HUES6 (cell line): ENCODE measurements at regions not wholly inside any gene's neighbourhood (a gene's known extent, or its start where the extent isn't known, plus 50 kb on each side); places are given as distances from the start of the nearest gene placed in this dataset.

Experiments
- H3K27ac ChIP-seq: 2 replicates; pipeline ENCODE4 v1.7.0; 2013; ENCODE audit warnings: low read depth, mild to moderate bottlenecking, low read length, inconsistent platforms
- H3K27me3 ChIP-seq: 2 replicates; pipeline ENCODE4 v1.6.1; 2013; ENCODE audit warnings: low read length; ENCODE audit not compliant: control insufficient read depth, insufficient read depth
- H3K36me3 ChIP-seq: 2 replicates; pipeline ENCODE4 v1.6.1; 2013; ENCODE audit warnings: low read length; ENCODE audit not compliant: control insufficient read depth, insufficient read depth
- H3K4me1 ChIP-seq: 2 replicates; pipeline ENCODE4 v1.6.1; 2013; ENCODE audit warnings: low read length; ENCODE audit not compliant: control insufficient read depth, insufficient read depth
- H3K4me3 ChIP-seq: 2 replicates; pipeline ENCODE4 v1.5.1; 2013; ENCODE audit warnings: low read depth, low read length
- H3K9ac ChIP-seq: one replicate; pipeline ENCODE4 v1.6.1; 2013; ENCODE audit warnings: mild to moderate bottlenecking, low read length
- H3K9me3 ChIP-seq: 2 replicates; pipeline ENCODE4 v1.6.1; 2013; ENCODE audit warnings: low read depth, low read length; ENCODE audit not compliant: control insufficient read depth, insufficient read depth

GRCh38 chr3:107428051-107428858, 51.0 kb downstream of the CCDC54 start:
- peaks cover 24% of the 10 kb centered on the region for H3K27me3 ChIP-seq
- H3K27ac ChIP-seq = no peak overlapping the region
- no peak overlapping the region for H3K9ac ChIP-seq
- H3K4me1 ChIP-seq = peaks cover 4% of the 10 kb centered on the region; the same call in 1 of the 2 replicates
- no peak overlapping the region for H3K4me3 ChIP-seq
- no peaks in the 10 kb centered on the region for H3K36me3 ChIP-seq
- H3K9me3 ChIP-seq = no peaks in the 10 kb centered on the region

GRCh38 chr3:107429320-107430181, 52.3 kb downstream of the CCDC54 start:
- Histone ChIP-seq H3K9ac (peak overlapping the region; percentile 21), H3K9me3 (no peaks in the 10 kb centered on the region), H3K4me3 (peak overlapping the region; percentile 62), H3K4me1 (peaks cover 4% of the 10 kb centered on the region; the same call in 1 of the 2 replicates), H3K27ac (no peak overlapping the region), H3K27me3 (peaks cover 24% of the 10 kb centered on the region), H3K36me3 (no peaks in the 10 kb centered on the region)

DNA sequence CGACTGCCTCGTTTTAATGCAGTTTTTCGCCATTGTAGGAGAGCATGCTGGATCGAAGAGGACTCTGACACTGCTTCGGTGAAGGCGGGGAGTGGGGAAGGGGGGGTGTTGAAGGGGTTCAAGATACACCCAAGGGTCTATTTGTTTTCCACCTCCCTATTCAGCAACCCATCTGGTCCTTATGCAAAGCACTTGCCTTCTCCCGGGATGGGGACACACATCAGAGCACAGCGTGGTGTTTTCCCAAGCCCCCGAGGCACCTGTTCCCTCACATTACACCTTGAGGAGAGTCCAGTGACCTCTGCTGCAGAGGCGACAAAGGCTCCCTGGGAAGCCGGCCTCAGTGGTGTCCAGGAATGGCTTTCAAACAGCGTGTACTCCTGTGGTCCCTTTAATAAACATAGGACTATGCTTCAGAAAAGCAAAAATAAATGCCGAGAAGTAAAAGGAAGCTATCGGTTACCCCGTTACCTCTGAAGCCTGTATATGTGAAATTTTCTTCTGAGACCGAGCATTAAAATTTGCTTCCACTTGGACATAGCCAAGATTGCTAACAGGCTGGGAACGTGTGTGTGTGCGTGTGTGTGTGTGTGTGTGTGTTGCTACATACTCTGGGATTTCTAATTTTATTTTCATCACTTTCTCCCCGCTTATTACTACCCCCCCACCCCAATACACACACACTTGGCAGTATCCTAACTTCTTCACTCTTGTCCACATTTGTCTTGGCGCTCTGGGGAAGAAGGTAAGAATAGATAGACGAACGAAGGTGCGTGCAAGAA, 53.2 kb downstream of the CCDC54 start:
- peaks cover 24% of the 10 kb centered on the region for H3K27me3 ChIP-seq
- no peak overlapping the region for H3K27ac ChIP-seq
- H3K9ac ChIP-seq = peak overlapping the region; percentile 76
- peak overlapping the region; percentile 62 for H3K4me3 ChIP-seq
- H3K9me3 ChIP-seq = no peaks in the 10 kb centered on the region
- H3K36me3 ChIP-seq = no peaks in the 10 kb centered on the region
- peaks cover 4% of the 10 kb centered on the region; the same call in 1 of the 2 replicates for H3K4me1 ChIP-seq

GRCh38 chr3:107430996-107431245, 53.7 kb downstream of the CCDC54 start:
- Histone ChIP-seq H3K9ac (peak overlapping the region; percentile 76), H3K4me3 (peak overlapping the region; percentile 62), H3K27me3 (peaks cover 24% of the 10 kb centered on the region), H3K9me3 (no peaks in the 10 kb centered on the region), H3K4me1 (peaks cover 4% of the 10 kb centered on the region; the same call in 1 of the 2 replicates), H3K27ac (no peak overlapping the region), H3K36me3 (no peaks in the 10 kb centered on the region)

- Histone ChIP-seq H3K4me1 (peaks cover 4% of the 10 kb centered on the region; the same call in 1 of the 2 replicates), H3K4me3 (peak overlapping the region; percentile 62), H3K27ac (peak overlapping the region; percentile 30; the same call in 1 of the 2 replicates), H3K9me3 (no peaks in the 10 kb centered on the region), H3K9ac (peak overlapping the region; percentile 89), H3K27me3 (peaks cover 24% of the 10 kb centered on the region), H3K36me3 (no peaks in the 10 kb centered on the region)
These were observed 54.2 kb downstream of the CCDC54 start for GRCh38 chr3:107431246-107432012.

GRCh38 chr3:107432013-107432515, 54.8 kb downstream of the CCDC54 start:
- Histone ChIP-seq H3K4me3 (peak overlapping the region; percentile 62), H3K4me1 (peaks cover 4% of the 10 kb centered on the region; the same call in 1 of the 2 replicates), H3K27me3 (peaks cover 24% of the 10 kb centered on the region), H3K36me3 (no peaks in the 10 kb centered on the region), H3K9ac (peak overlapping the region; percentile 89), H3K9me3 (no peaks in the 10 kb centered on the region), H3K27ac (peak overlapping the region; percentile 30; the same call in 1 of the 2 replicates)

DNA sequence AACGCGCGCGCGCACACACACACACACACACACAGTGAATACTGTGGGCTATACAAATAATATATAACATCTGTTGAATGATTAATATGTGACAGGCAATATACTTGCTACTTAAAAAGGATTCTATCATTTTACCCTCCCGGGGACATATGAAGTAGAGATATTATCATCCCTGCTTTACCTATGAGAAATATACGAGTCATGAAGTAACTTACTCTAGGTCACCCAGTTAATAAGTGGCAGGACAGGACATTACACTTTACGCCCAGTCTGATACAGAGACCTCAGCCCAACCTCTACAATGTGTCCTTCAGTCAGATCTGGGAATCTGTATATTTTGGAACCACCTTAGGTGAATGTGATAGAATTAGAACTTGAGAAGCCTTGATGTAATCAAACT, 55.4 kb downstream of the CCDC54 start:
- H3K9ac ChIP-seq = no peak overlapping the region
- peak overlapping the region; percentile 62 for H3K4me3 ChIP-seq
- no peaks in the 10 kb centered on the region for H3K9me3 ChIP-seq
- no peaks in the 10 kb centered on the region for H3K36me3 ChIP-seq
- peaks cover 4% of the 10 kb centered on the region; the same call in 1 of the 2 replicates for H3K4me1 ChIP-seq
- H3K27ac ChIP-seq = no peak overlapping the region
- H3K27me3 ChIP-seq = peaks cover 24% of the 10 kb centered on the region

GRCh38 chr3:107436029-107436428, 58.8 kb downstream of the CCDC54 start:
- H3K4me3 ChIP-seq = no peak overlapping the region
- no peak overlapping the region for H3K9ac ChIP-seq
- H3K4me1 ChIP-seq = no peaks in the 10 kb centered on the region; the same call in 1 of the 2 replicates
- H3K9me3 ChIP-seq = no peaks in the 10 kb centered on the region
- H3K27me3 ChIP-seq = peaks cover 7% of the 10 kb centered on the region
- H3K27ac ChIP-seq = no peak overlapping the region
- H3K36me3 ChIP-seq = no peaks in the 10 kb centered on the region

DNA sequence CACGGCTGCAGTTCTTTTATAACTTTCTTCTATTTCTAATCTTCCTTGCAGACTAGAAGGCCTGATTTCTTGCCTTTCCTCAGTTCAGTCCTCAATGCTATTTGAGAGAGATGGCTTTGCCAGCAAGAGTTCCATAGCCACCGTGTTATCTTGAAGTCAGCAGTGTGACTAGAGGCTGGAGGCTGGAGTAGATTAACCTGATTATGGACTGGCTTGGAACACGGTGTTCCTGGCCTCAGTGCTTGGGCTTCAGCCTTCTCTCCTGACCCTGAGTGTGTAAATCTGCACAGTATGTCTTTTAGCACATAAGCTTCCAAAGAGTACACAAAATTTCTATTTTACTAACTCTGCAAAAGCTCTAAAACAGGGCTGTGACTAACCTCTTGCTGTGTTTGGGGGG, 61.4 kb downstream of the CCDC54 start:
- no peak overlapping the region for H3K27ac ChIP-seq
- no peak overlapping the region for H3K9ac ChIP-seq
- H3K4me1 ChIP-seq = peaks cover 9% of the 10 kb centered on the region
- no peaks in the 10 kb centered on the region for H3K36me3 ChIP-seq
- H3K27me3 ChIP-seq = no peaks in the 10 kb centered on the region
- no peak overlapping the region for H3K4me3 ChIP-seq
- H3K9me3 ChIP-seq = no peaks in the 10 kb centered on the region

- no peak overlapping the region for H3K4me3 ChIP-seq
These were observed 64.4 kb downstream of the CCDC54 start for GRCh38 chr3:107441617-107442016.

More at GRCh38 chr3:107441617-107442016, 64.4 kb downstream of the CCDC54 start:
- Histone ChIP-seq H3K27ac (no peak overlapping the region), H3K4me1 (peaks cover 9% of the 10 kb centered on the region), H3K9ac (no peak overlapping the region), H3K36me3 (no peaks in the 10 kb centered on the region), H3K9me3 (no peaks in the 10 kb centered on the region), H3K27me3 (no peaks in the 10 kb centered on the region)
